ENCODE measurements at regions not wholly inside any gene's neighbourhood (a gene's known extent, or its start where the extent isn't known, plus 50 kb on each side); places are given as distances from the start of the nearest gene placed in this dataset.

GRCh38 chr10:131802156-131802915 lies 98.5 kb upstream of the PPP2R2D start:
- DNase-seq (ENCODE audit: low read depth in 2 of 2), result no peak
- no peak overlapping the region for H3K4me3 ChIP-seq (replicated peaks in 1 of 2; ENCODE audit: low read depth in 2 of 2, low read length in 2 of 2)
- TF ChIP-seq CTCF (IDR thresholded peaks at IDR 0.05; ENCODE audit: low read depth, low read length), result no peak

GRCh38 chr10:131802996-131803395 lies 97.8 kb upstream of the PPP2R2D start:
- DNase-seq (ENCODE audit: low read depth in 2 of 2), result no peak
- TF ChIP-seq CTCF (IDR thresholded peaks at IDR 0.05; ENCODE audit: low read depth, low read length), result no peak
- no peak overlapping the region for H3K4me3 ChIP-seq (replicated peaks in 1 of 2; ENCODE audit: low read depth in 2 of 2, low read length in 2 of 2)

GRCh38 chr10:131803860-131804425 lies 96.9 kb upstream of the PPP2R2D start:
- no peak overlapping the region for H3K4me3 ChIP-seq (replicated peaks in 1 of 2; ENCODE audit: low read depth in 2 of 2, low read length in 2 of 2)
- TF ChIP-seq CTCF (IDR thresholded peaks at IDR 0.05; ENCODE audit: low read depth, low read length), result no peak
- DNase-seq (ENCODE audit: low read depth in 2 of 2), result no peak

- TF ChIP-seq CTCF (IDR thresholded peaks at IDR 0.05; ENCODE audit: low read depth, low read length), result no peak
- no peak overlapping the region for H3K4me3 ChIP-seq (replicated peaks in 1 of 2; ENCODE audit: low read depth in 2 of 2, low read length in 2 of 2)
- DNase-seq (ENCODE audit: low read depth in 2 of 2), result no peak
Measured at GRCh38 chr10:131804551-131805295, 96.1 kb upstream of the PPP2R2D start.

- H3K4me3 ChIP-seq (replicated peaks in 1 of 2; ENCODE audit: low read depth in 2 of 2, low read length in 2 of 2), result no peak overlapping the region
- no peak for DNase-seq (ENCODE audit: low read depth in 2 of 2)
- no peak for TF ChIP-seq CTCF (IDR thresholded peaks at IDR 0.05; ENCODE audit: low read depth, low read length)
Measured at GRCh38 chr10:131805696-131806095, 95.1 kb upstream of the PPP2R2D start.

- no peak overlapping the region for H3K4me3 ChIP-seq (replicated peaks in 1 of 2; ENCODE audit: low read depth in 2 of 2, low read length in 2 of 2)
- TF ChIP-seq CTCF (IDR thresholded peaks at IDR 0.05; ENCODE audit: low read depth, low read length), result no peak
- no peak for DNase-seq (ENCODE audit: low read depth in 2 of 2)
Measured at GRCh38 chr10:131806146-131806545, 94.7 kb upstream of the PPP2R2D start.

Measured in cardiac fibroblast (primary cell).